CD4-positive, alpha-beta T cell treated with Interferon gamma for 1 hour (primary cell): ENCODE measurements at regions not wholly inside any gene's neighbourhood (a gene's known extent, or its start where the extent isn't known, plus 50 kb on each side); places are given as distances from the start of the nearest gene placed in this dataset.

ENCODE experiments used
- DNase-seq: peaks from one replicate; pipeline ENCODE4 v3.0.0-alpha.2; 2020

GRCh38 chr2:173590276-173590861 is 235.7 kb downstream of the CDCA7 start:
- DNase-seq, result no peak

- no peak for DNase-seq
Observed at GRCh38 chr2:173593109-173593508, 238.4 kb downstream of the CDCA7 start.

- no peak for DNase-seq
Observed at GRCh38 chr2:173596244-173596643, 241.6 kb downstream of the CDCA7 start.

GRCh38 chr2:173598525-173598924 is 243.9 kb downstream of the CDCA7 start:
- no peak for DNase-seq

GRCh38 chr2:173599821-173600359 is 245.2 kb downstream of the CDCA7 start:
- no peak for DNase-seq

GRCh38 chr2:173602153-173602795 is 247.6 kb downstream of the CDCA7 start:
- DNase-seq, result no peak

GRCh38 chr2:173605994-173606393 is 251.3 kb downstream of the CDCA7 start:
- DNase-seq, result no peak

- DNase-seq, result no peak
Observed at GRCh38 chr2:173606619-173607248, 252.1 kb downstream of the CDCA7 start.

GRCh38 chr2:173607606-173608311 is 253.1 kb downstream of the CDCA7 start:
- DNase-seq, result no peak

GRCh38 chr2:173611121-173611520 is 256.4 kb downstream of the CDCA7 start:
- no peak for DNase-seq

- DNase-seq, result no peak
Observed at GRCh38 chr2:173612354-173612753, 257.7 kb downstream of the CDCA7 start.

GRCh38 chr2:173613386-173613785 is 258.7 kb downstream of the CDCA7 start:
- DNase-seq, result no peak

GRCh38 chr2:173614265-173614930 is 259.7 kb downstream of the CDCA7 start:
- no peak for DNase-seq

- no peak for DNase-seq
Observed at GRCh38 chr2:173623438-173624319, 269.0 kb downstream of the CDCA7 start.

- DNase-seq, result no peak
Observed at GRCh38 chr2:173625315-173625714, 270.6 kb downstream of the CDCA7 start.

- DNase-seq, result no peak
Observed at GRCh38 chr2:173629076-173629475, 274.4 kb downstream of the CDCA7 start.

- no peak for DNase-seq
Observed at GRCh38 chr2:173630425-173631126, 275.9 kb downstream of the CDCA7 start.

GRCh38 chr2:173631127-173631460 is 276.4 kb downstream of the CDCA7 start:
- no peak for DNase-seq

- no peak for DNase-seq
Observed at GRCh38 chr2:173644146-173644545, 289.5 kb downstream of the CDCA7 start.

GRCh38 chr2:173647681-173648311 is 293.1 kb downstream of the CDCA7 start:
- no peak for DNase-seq

GRCh38 chr2:173648816-173649215 is 294.1 kb downstream of the CDCA7 start:
- DNase-seq, result no peak
